Large intestine (tissue), 3 donors: ENCODE measurements at regions not wholly inside any gene's neighbourhood (a gene's known extent, or its start where the extent isn't known, plus 50 kb on each side); places are given as distances from the start of the nearest gene placed in this dataset.

Source experiments
- DNase-seq, 2 donors: peaks; one replicate each; pipeline versions ENCODE4 v3.0.0 to v3.0.0-alpha.2; 2013
- H3K27ac ChIP-seq: one replicate; pipeline ENCODE4 v1.5.1; 2013; ENCODE audit warnings: low read length
- H3K27me3 ChIP-seq: 2 replicates; pipeline ENCODE4 v1.6.1; 2013; ENCODE audit warnings: low read length; ENCODE audit not compliant: control insufficient read depth, insufficient read depth
- H3K36me3 ChIP-seq: 2 replicates; pipeline ENCODE4 v1.6.1; 2013; ENCODE audit warnings: low read length; ENCODE audit not compliant: control insufficient read depth, insufficient read depth
- H3K4me1 ChIP-seq: one replicate; pipeline ENCODE4 v1.6.1; 2013; ENCODE audit warnings: low read length; ENCODE audit not compliant: control insufficient read depth, insufficient read depth
- H3K4me3 ChIP-seq: one replicate; pipeline ENCODE4 v1.5.1; 2013; ENCODE audit warnings: low read length
- H3K9me3 ChIP-seq: one replicate; pipeline ENCODE4 v1.6.1; 2013; ENCODE audit warnings: mild to moderate bottlenecking, low read depth, low read length, moderate library complexity; ENCODE audit not compliant: control insufficient read depth
- WGBS: methylation state at CpG from one replicate; pipeline ENCODE4 v1.1.5; 2013; ENCODE audit warnings: low lambda C conversion rate; ENCODE audit not compliant: insufficient coverage; 5-methylcytosine and 5-hydroxymethylcytosine counted together

DNA sequence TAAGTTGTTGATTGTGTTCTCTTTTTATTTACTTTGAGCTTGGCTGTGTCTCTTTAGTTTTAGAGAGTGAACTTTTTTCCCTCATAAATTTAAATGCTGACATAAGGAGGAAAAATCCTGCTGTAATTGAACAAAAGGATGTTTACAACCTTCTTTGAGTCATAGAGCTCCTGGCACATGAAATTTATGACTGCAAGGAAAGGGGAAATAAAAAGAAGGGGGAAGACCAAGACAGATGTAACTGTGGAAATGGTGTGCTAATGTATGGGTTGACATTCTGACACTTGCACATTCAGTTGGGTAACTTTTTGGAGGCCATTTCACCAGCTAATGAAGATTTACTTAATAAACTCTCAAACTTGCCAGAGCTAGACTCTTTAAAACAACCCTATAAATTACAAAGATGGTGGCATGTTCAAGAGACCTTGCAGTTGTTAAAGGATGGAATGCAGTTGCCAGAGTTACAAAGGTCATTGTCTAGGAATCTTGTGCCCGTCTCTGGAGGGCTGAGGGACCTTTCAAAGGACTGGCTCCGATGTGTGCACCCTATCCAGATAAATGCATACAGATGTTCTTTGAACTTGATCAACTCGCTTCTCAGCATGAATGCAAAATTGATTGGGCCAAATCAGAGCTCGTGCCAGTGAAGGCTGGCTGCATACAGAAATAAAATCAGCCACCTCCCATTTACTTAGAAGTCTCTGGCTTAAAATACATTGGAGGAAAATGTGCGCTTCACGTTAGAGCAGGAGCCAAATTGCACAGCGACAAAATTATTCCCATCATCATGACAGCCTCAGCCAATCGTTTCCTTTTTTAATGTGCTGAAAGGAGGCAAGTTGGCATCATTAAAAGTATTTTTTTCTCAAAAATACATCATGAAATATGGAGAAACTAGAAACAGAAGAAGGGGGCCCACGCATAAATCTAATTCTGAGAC, 289.0 kb upstream of the XYLT1 start:
- no peak overlapping the region for H3K4me3 ChIP-seq
- 70% methylated on average over 2 of the region's 9 CpGs for WGBS
- no peaks in the 10 kb centered on the region for H3K9me3 ChIP-seq
- no peaks in the 10 kb centered on the region for H3K4me1 ChIP-seq
- no peak for DNase-seq
- H3K36me3 ChIP-seq: no peaks in the 10 kb centered on the region
- H3K27me3 ChIP-seq: no peaks in the 10 kb centered on the region
- no peak overlapping the region for H3K27ac ChIP-seq

DNA sequence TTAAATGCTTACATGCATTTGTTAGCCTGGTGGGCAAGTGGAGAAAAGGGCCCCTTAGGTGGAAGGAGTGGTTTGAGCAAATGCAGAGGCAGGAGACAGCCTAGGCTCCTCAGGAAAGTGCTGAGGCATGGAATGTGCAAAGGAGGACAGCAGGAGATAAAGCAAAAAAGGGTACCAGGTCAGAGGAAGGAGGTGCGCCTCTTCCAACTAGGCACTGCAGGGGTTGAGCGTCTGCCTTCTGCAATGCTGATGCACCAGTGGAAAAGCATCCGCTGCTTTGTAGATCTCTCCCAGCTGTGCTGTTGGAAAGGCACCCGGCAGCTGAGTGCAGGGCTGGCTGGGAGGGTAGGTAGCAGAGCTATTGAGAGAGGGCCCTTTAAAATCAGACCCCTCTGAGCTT, 287.0 kb upstream of the XYLT1 start:
- H3K27me3 ChIP-seq: no peaks in the 10 kb centered on the region
- no peaks in the 10 kb centered on the region for H3K36me3 ChIP-seq
- WGBS: no CpG with 5 or more reads among the region's 4 CpGs
- no peak overlapping the region for H3K27ac ChIP-seq
- H3K4me3 ChIP-seq: no peak overlapping the region
- no peaks in the 10 kb centered on the region for H3K4me1 ChIP-seq
- no peaks in the 10 kb centered on the region for H3K9me3 ChIP-seq
- no peak for DNase-seq

DNA sequence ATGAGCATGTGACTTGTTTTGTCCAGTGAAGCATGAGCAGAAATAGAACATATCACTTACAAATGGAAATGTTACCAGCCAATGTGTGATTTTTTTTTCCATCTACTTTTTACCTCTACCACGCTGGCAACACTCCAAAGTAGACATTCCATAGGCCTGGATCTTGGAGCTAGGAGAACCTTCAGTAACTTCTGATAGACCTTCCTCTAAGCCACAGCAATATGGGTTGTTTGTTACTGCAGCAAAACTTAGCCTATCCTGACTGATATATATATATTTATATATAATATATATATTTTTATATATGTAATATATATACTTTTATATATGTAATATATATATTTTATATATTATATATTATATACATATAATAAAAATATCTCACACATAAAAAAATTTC, 284.4 kb upstream of the XYLT1 start:
- Histone ChIP-seq H3K4me3 (no peak overlapping the region), H3K9me3 (no peaks in the 10 kb centered on the region), H3K27ac (no peak overlapping the region), H3K27me3 (no peaks in the 10 kb centered on the region), H3K36me3 (no peaks in the 10 kb centered on the region), H3K4me1 (no peaks in the 10 kb centered on the region)
- no CpG with 5 or more reads among the region's 1 CpG for WGBS
- no peak for DNase-seq

DNA sequence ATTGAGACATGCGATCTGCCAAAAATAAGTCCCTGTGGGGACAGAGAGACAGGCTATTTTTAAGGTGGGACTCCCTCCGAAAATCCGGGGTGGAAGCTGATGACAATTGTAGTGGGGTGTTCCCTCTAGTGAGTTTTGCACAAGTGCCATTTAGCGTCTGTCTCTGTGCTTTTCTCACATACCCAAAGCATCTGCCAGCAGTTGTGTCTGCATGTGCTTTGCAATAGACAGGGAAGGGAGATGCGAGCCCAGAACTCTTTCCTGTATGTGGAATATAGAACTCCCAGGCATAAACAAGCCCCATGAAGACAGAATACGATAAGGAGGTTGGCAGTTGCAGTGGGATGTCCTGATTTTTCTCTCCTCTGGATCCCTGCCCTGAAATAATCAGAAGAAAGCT, 282.7 kb upstream of the XYLT1 start:
- 80% methylated on average over 1 of the region's 6 CpGs for WGBS
- Histone ChIP-seq H3K9me3 (no peaks in the 10 kb centered on the region), H3K4me1 (no peaks in the 10 kb centered on the region), H3K27me3 (no peaks in the 10 kb centered on the region), H3K36me3 (no peaks in the 10 kb centered on the region), H3K27ac (no peak overlapping the region), H3K4me3 (no peak overlapping the region)
- DNase-seq: no peak

- H3K9me3 ChIP-seq: no peaks in the 10 kb centered on the region
- DNase-seq: no peak
- H3K4me3 ChIP-seq: no peak overlapping the region
- WGBS: no CpG with 5 or more reads among the region's 1 CpG
- H3K27ac ChIP-seq: no peak overlapping the region
- no peaks in the 10 kb centered on the region for H3K4me1 ChIP-seq
- H3K27me3 ChIP-seq: peaks cover 8% of the 10 kb centered on the region
- H3K36me3 ChIP-seq: no peaks in the 10 kb centered on the region
These were observed 278.9 kb upstream of the XYLT1 start for GRCh38 chr16:17749706-17750105.

GRCh38 chr16:17748044-17748719, 277.4 kb upstream of the XYLT1 start:
- no peak overlapping the region for H3K4me3 ChIP-seq
- H3K4me1 ChIP-seq: no peaks in the 10 kb centered on the region
- peaks cover 8% of the 10 kb centered on the region for H3K27me3 ChIP-seq
- no peaks in the 10 kb centered on the region for H3K36me3 ChIP-seq
- no peak overlapping the region for H3K27ac ChIP-seq
- DNase-seq: no peak
- no CpG with 5 or more reads among the region's 11 CpGs for WGBS
- no peaks in the 10 kb centered on the region for H3K9me3 ChIP-seq

- H3K4me3 ChIP-seq: no peak overlapping the region
- H3K4me1 ChIP-seq: no peaks in the 10 kb centered on the region
- H3K27me3 ChIP-seq: peaks cover 8% of the 10 kb centered on the region
- 81% methylated on average over 3 of the region's 5 CpGs for WGBS
- H3K9me3 ChIP-seq: no peaks in the 10 kb centered on the region
- no peak for DNase-seq
- H3K36me3 ChIP-seq: no peaks in the 10 kb centered on the region
- H3K27ac ChIP-seq: no peak overlapping the region
These were observed 276.5 kb upstream of the XYLT1 start for GRCh38 chr16:17747081-17747756.

GRCh38 chr16:17744921-17745572, 274.3 kb upstream of the XYLT1 start:
- no peak overlapping the region for H3K27ac ChIP-seq
- H3K36me3 ChIP-seq: no peaks in the 10 kb centered on the region
- no peak overlapping the region for H3K4me3 ChIP-seq
- H3K9me3 ChIP-seq: no peaks in the 10 kb centered on the region
- no peaks in the 10 kb centered on the region for H3K4me1 ChIP-seq
- peak; percentile 12 to 31 for DNase-seq
- peaks cover 8% of the 10 kb centered on the region for H3K27me3 ChIP-seq
- WGBS: 20% methylated on average over 1 of the region's 15 CpGs

DNA sequence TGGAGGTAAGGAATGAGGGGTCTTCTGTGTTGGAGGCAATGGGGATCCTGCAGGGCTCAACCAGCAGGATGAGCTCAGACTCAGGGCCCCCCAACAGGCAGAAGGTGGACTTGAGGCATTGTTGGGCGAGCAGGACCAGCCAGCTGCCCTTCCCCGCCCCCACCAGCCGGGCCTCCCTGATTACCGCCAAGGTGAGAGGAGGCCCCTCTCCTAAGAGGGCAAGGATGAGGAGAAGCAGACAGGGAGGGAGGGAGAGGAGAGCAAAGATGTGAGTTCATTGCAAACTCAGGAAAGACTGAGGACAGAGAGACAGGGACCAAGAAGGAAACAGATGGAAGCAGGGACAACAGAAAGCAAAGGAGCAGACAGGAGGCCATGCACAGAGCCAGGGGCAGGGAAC, 272.8 kb upstream of the XYLT1 start:
- Histone ChIP-seq H3K27me3 (peaks cover 8% of the 10 kb centered on the region), H3K4me1 (no peaks in the 10 kb centered on the region), H3K36me3 (no peaks in the 10 kb centered on the region), H3K27ac (no peak overlapping the region), H3K9me3 (no peaks in the 10 kb centered on the region), H3K4me3 (no peak overlapping the region)
- 100% methylated on average over 1 of the region's 4 CpGs for WGBS
- no peak for DNase-seq

- Histone ChIP-seq H3K27ac (no peak overlapping the region), H3K36me3 (no peaks in the 10 kb centered on the region), H3K4me1 (no peaks in the 10 kb centered on the region), H3K27me3 (peaks cover 8% of the 10 kb centered on the region), H3K4me3 (no peak overlapping the region), H3K9me3 (no peaks in the 10 kb centered on the region)
- no peak for DNase-seq
- WGBS: no CpG with 5 or more reads among the region's 3 CpGs
These were observed 272.4 kb upstream of the XYLT1 start for GRCh38 chr16:17743158-17743557.
